Trophoblast cell (in vitro differentiated cells and primary cell): ENCODE measurements at regions not wholly inside any gene's neighbourhood (a gene's known extent, or its start where the extent isn't known, plus 50 kb on each side); places are given as distances from the start of the nearest gene placed in this dataset.
A peak's percentile ranks its signal among the peaks of the same experiment; 100 is the strongest.

Source experiments
- DNase-seq, 2 donors: peaks; one replicate each; pipeline ENCODE4 v3.0.0-alpha.2; 2016
- H2AFZ ChIP-seq: 2 replicates; pipeline ENCODE4 v1.6.1; 2013; ENCODE audit warnings: low read length, moderate library complexity, mild to moderate bottlenecking; ENCODE audit not compliant: insufficient read depth, poor library complexity
- H2AK5ac ChIP-seq: 2 replicates; pipeline ENCODE4 v1.6.1; 2013; ENCODE audit warnings: mild to moderate bottlenecking, low read length
- H2BK120ac ChIP-seq: 2 replicates; pipeline ENCODE4 v1.6.1; 2013; ENCODE audit warnings: low read length, mild to moderate bottlenecking, moderate library complexity; ENCODE audit not compliant: insufficient read depth, poor library complexity
- H2BK12ac ChIP-seq: 2 replicates; pipeline ENCODE4 v1.6.1; 2013; ENCODE audit warnings: mild to moderate bottlenecking, low read length, moderate library complexity
- H2BK5ac ChIP-seq: 2 replicates; pipeline ENCODE4 v1.6.1; 2013; ENCODE audit warnings: low read length, low read depth, moderate library complexity, mild to moderate bottlenecking; ENCODE audit not compliant: poor library complexity
- H3K14ac ChIP-seq: 2 replicates; pipeline ENCODE4 v1.6.1; 2013; ENCODE audit warnings: mild to moderate bottlenecking, low read length
- H3K18ac ChIP-seq: 2 replicates; pipeline ENCODE4 v1.6.1; 2013; ENCODE audit warnings: mild to moderate bottlenecking, low read length
- H3K23ac ChIP-seq: 2 replicates; pipeline ENCODE4 v1.6.1; 2013; ENCODE audit warnings: low read length
- H3K27ac ChIP-seq: 2 replicates; pipeline ENCODE4 v1.5.1; 2013; ENCODE audit warnings: low read depth, mild to moderate bottlenecking, inconsistent platforms, low read length, moderate library complexity
- H3K27me3 ChIP-seq: 2 replicates; pipeline ENCODE4 v1.6.1; 2013; ENCODE audit warnings: inconsistent platforms, mild to moderate bottlenecking, low read length, moderate library complexity; ENCODE audit not compliant: insufficient read depth
- H3K36me3 ChIP-seq, 2 experiments: 1 replicate in 1 of 2; 2 replicates in 1 of 2; pipeline ENCODE4 v1.6.1; 2013; ENCODE audit warnings: low read length in 2 of 2, mild to moderate bottlenecking in 2 of 2, moderate library complexity in 1 of 2; ENCODE audit not compliant: insufficient read depth in 2 of 2, control insufficient read depth in 1 of 2
- H3K4ac ChIP-seq: 2 replicates; pipeline ENCODE4 v1.6.1; 2013; ENCODE audit warnings: low read depth, mild to moderate bottlenecking, low read length, moderate library complexity
- H3K4me1 ChIP-seq, 2 experiments: 1 replicate in 1 of 2; 2 replicates in 1 of 2; pipeline ENCODE4 v1.6.1; 2013; ENCODE audit warnings: low read length in 2 of 2, mild to moderate bottlenecking in 2 of 2, moderate library complexity in 1 of 2; ENCODE audit not compliant: insufficient read depth in 2 of 2, control insufficient read depth in 1 of 2
- H3K4me2 ChIP-seq: 2 replicates; pipeline ENCODE4 v1.6.1; 2013; ENCODE audit warnings: inconsistent platforms, mild to moderate bottlenecking, low read length, moderate library complexity
- H3K4me3 ChIP-seq: 2 replicates; pipeline ENCODE4 v1.5.1; 2013; ENCODE audit warnings: mild to moderate bottlenecking, low read depth, low read length, inconsistent platforms
- H3K79me1 ChIP-seq: one replicate; pipeline ENCODE4 v1.6.1; 2013; ENCODE audit warnings: low read length
- H3K79me2 ChIP-seq: 2 replicates; pipeline ENCODE4 v1.6.1; 2013; ENCODE audit warnings: low read length, mild to moderate bottlenecking; ENCODE audit not compliant: control insufficient read depth, insufficient read depth, poor library complexity
- H3K9ac ChIP-seq: 2 replicates; pipeline ENCODE4 v1.6.1; 2013; ENCODE audit warnings: mild to moderate bottlenecking, low read length
- H3K9me3 ChIP-seq: 2 replicates; pipeline ENCODE4 v1.6.1; 2013; ENCODE audit warnings: low read depth, mild to moderate bottlenecking, control low read depth, inconsistent platforms, low read length; ENCODE audit not compliant: insufficient read depth
- H4K12ac ChIP-seq: 2 replicates; pipeline ENCODE4 v1.6.1; 2013; ENCODE audit warnings: low read depth, mild to moderate bottlenecking, low read length, moderate library complexity
- H4K8ac ChIP-seq: 2 replicates; pipeline ENCODE4 v1.6.1; 2013; ENCODE audit warnings: low read depth, mild to moderate bottlenecking, low read length, moderate library complexity
- H4K91ac ChIP-seq: one replicate; pipeline ENCODE4 v1.6.1; 2013; ENCODE audit warnings: low read depth, mild to moderate bottlenecking, low read length, moderate library complexity
- WGBS: extraction: QIAGEN DNeasy Blood & Tissue Kit; methylation state at CpG from one replicate; pipeline ENCODE4 v1.1.7; 2013; ENCODE audit warnings: missing lambda C conversion rate; ENCODE audit not compliant: insufficient read length, insufficient coverage; ENCODE audit errors: extremely low coverage; 5-methylcytosine and 5-hydroxymethylcytosine counted together

- H3K14ac ChIP-seq = no peak overlapping the region
- H3K27me3 ChIP-seq = no peaks in the 10 kb centered on the region
- no peaks in the 10 kb centered on the region for H3K9me3 ChIP-seq
- H4K8ac ChIP-seq = no peak overlapping the region
- no peak overlapping the region for H3K4me2 ChIP-seq
- no peaks in the 10 kb centered on the region for H3K79me2 ChIP-seq
- no peak overlapping the region for H2BK5ac ChIP-seq
- H4K91ac ChIP-seq = no peak overlapping the region
- no peak overlapping the region for H4K12ac ChIP-seq
- no peak overlapping the region for H2AFZ ChIP-seq
- H3K18ac ChIP-seq = no peak overlapping the region
- WGBS = no CpG with 5 or more reads among the region's 1 CpG
- no peaks in the 10 kb centered on the region for H3K79me1 ChIP-seq
- no peak overlapping the region for H3K23ac ChIP-seq
- H3K27ac ChIP-seq = no peak overlapping the region
- no peak overlapping the region for H2AK5ac ChIP-seq
- H3K36me3 ChIP-seq = no peaks in the 10 kb centered on the region
- no peak overlapping the region for H3K4ac ChIP-seq
- H3K9ac ChIP-seq = no peak overlapping the region
- H2BK12ac ChIP-seq = no peak overlapping the region
- no peak overlapping the region for H2BK120ac ChIP-seq
- no peak overlapping the region for H3K4me3 ChIP-seq
- DNase-seq = no peak
- H3K4me1 ChIP-seq = no peaks in the 10 kb centered on the region
Observed at GRCh38 chr5:8752595-8752994, 793.3 kb downstream of the SEMA5A start.

GRCh38 chr5:8756498-8757084 is 789.3 kb downstream of the SEMA5A start:
- Histone ChIP-seq H3K79me1 (no peaks in the 10 kb centered on the region), H2BK5ac (no peak overlapping the region), H3K23ac (no peak overlapping the region), H3K18ac (no peak overlapping the region), H3K79me2 (no peaks in the 10 kb centered on the region), H3K4me3 (no peak overlapping the region), H3K9me3 (peaks cover 4% of the 10 kb centered on the region), H2BK120ac (no peak overlapping the region), H3K4me2 (no peak overlapping the region), H4K91ac (no peak overlapping the region), H3K36me3 (no peaks in the 10 kb centered on the region), H3K27ac (no peak overlapping the region), H2BK12ac (no peak overlapping the region), H3K4ac (no peak overlapping the region), H4K8ac (no peak overlapping the region), H4K12ac (no peak overlapping the region), H2AK5ac (no peak overlapping the region), H3K14ac (no peak overlapping the region), H3K27me3 (no peaks in the 10 kb centered on the region), H3K4me1 (no peaks in the 10 kb centered on the region), H2AFZ (no peak overlapping the region), H3K9ac (no peak overlapping the region)
- WGBS = no CpG with 5 or more reads among the region's 2 CpGs
- DNase-seq = peak in 1 of 2 donors; percentile 38

- H3K4me3 ChIP-seq = no peak overlapping the region
- H3K79me2 ChIP-seq = no peaks in the 10 kb centered on the region
- H2BK120ac ChIP-seq = no peak overlapping the region
- no peaks in the 10 kb centered on the region for H3K4me1 ChIP-seq
- H2AFZ ChIP-seq = no peak overlapping the region
- no peak overlapping the region for H3K18ac ChIP-seq
- H4K91ac ChIP-seq = no peak overlapping the region
- no peak overlapping the region for H4K12ac ChIP-seq
- H4K8ac ChIP-seq = no peak overlapping the region
- peaks cover 2% of the 10 kb centered on the region for H3K9me3 ChIP-seq
- no peak overlapping the region for H3K9ac ChIP-seq
- H3K4me2 ChIP-seq = no peak overlapping the region
- H3K79me1 ChIP-seq = no peaks in the 10 kb centered on the region
- no peaks in the 10 kb centered on the region for H3K27me3 ChIP-seq
- no peak overlapping the region for H2BK5ac ChIP-seq
- no peak for DNase-seq
- no CpG with 5 or more reads among the region's 3 CpGs for WGBS
- no peak overlapping the region for H3K14ac ChIP-seq
- H2BK12ac ChIP-seq = no peak overlapping the region
- H3K4ac ChIP-seq = no peak overlapping the region
- H3K23ac ChIP-seq = no peak overlapping the region
- H2AK5ac ChIP-seq = no peak overlapping the region
- no peaks in the 10 kb centered on the region for H3K36me3 ChIP-seq
- no peak overlapping the region for H3K27ac ChIP-seq
Observed at GRCh38 chr5:8765886-8766285, 780.0 kb downstream of the SEMA5A start.

- peaks cover 2% of the 10 kb centered on the region for H3K9me3 ChIP-seq
- no peak overlapping the region for H3K18ac ChIP-seq
- no peak overlapping the region for H3K4me2 ChIP-seq
- DNase-seq = no peak
- H3K14ac ChIP-seq = no peak overlapping the region
- no peaks in the 10 kb centered on the region for H3K79me1 ChIP-seq
- H3K4ac ChIP-seq = no peak overlapping the region
- H2BK5ac ChIP-seq = no peak overlapping the region
- no peak overlapping the region for H2BK120ac ChIP-seq
- no CpG with 5 or more reads among the region's 1 CpG for WGBS
- H3K27ac ChIP-seq = no peak overlapping the region
- H2AFZ ChIP-seq = no peak overlapping the region
- no peak overlapping the region for H4K12ac ChIP-seq
- H3K36me3 ChIP-seq = no peaks in the 10 kb centered on the region
- no peak overlapping the region for H2AK5ac ChIP-seq
- no peaks in the 10 kb centered on the region for H3K4me1 ChIP-seq
- no peak overlapping the region for H3K4me3 ChIP-seq
- no peak overlapping the region for H3K9ac ChIP-seq
- no peak overlapping the region for H3K23ac ChIP-seq
- no peak overlapping the region for H4K91ac ChIP-seq
- H3K27me3 ChIP-seq = no peaks in the 10 kb centered on the region
- H3K79me2 ChIP-seq = no peaks in the 10 kb centered on the region
- no peak overlapping the region for H4K8ac ChIP-seq
- H2BK12ac ChIP-seq = no peak overlapping the region
Observed at GRCh38 chr5:8766448-8766847, 779.4 kb downstream of the SEMA5A start.
